ENCODE measurements at regions not wholly inside any gene's neighbourhood (a gene's known extent, or its start where the extent isn't known, plus 50 kb on each side); places are given as distances from the start of the nearest gene placed in this dataset.

DNA sequence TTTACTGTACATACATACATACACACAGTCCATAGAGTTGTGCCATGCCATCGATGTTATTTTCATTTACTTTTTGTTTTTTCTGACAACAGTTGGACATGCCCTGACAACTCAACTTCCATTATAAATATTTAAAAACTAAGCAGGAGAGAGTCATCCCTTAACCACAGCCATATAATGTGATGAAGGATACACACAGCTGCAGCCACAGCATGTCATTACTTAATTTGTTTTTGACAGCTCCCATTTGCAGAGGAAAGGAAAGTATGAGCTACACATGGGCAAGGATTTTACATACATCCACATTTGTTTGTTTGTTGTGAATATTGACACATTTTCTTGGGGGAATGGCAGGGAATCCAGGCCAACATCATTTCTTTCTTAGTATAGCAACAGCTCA is 91.5 kb upstream of the TUT7 start:
- no peak for TF ChIP-seq POLR2A (IDR thresholded peaks at IDR 0.05; ENCODE audit: low read length)
- TF ChIP-seq GATA1 (IDR thresholded peaks at IDR 0.05; ENCODE audit: low read depth, low read length): no peak

Data from erythroblast (primary cell).